ENCODE measurements at regions not wholly inside any gene's neighbourhood (a gene's known extent, or its start where the extent isn't known, plus 50 kb on each side); places are given as distances from the start of the nearest gene placed in this dataset.

- TF ChIP-seq EZH2 (IDR thresholded peaks at IDR 0.05; ENCODE audit: insufficient read depth, low read length) (no peak), CTCF (IDR thresholded peaks at IDR 0.05; ENCODE audit: insufficient read depth, low read depth, low read length) (no peak)
These were observed 149.7 kb upstream of the CDIN1 start for GRCh38 chr15:36429707-36430106.

Measured in astrocyte (in vitro differentiated cells and primary cell).